CD4-positive, alpha-beta memory T cell (primary cell): ENCODE measurements at regions not wholly inside any gene's neighbourhood (a gene's known extent, or its start where the extent isn't known, plus 50 kb on each side); places are given as distances from the start of the nearest gene placed in this dataset.
"Not testable (repeated sequence)": the region's sequence is repeated elsewhere in the genome, so short reads cannot be mapped to it uniquely, and the experiment has no call there.

ENCODE experiments used
- CTCF ChIA-PET: fragments of 350-600 bp; sonication (Branson Sonifier 250); formaldehyde crosslinking; loops from one replicate; lab custom pipeline; 2021; ENCODE audit warnings: inconsistent platforms; ENCODE audit not compliant: partially characterized antibody; lab: Charles Lee
- POLR2A ChIA-PET: fragments of 350-600 bp; sonication (Branson Sonifier 250); formaldehyde crosslinking; loops from one replicate; lab custom pipeline; 2021; ENCODE audit not compliant: partially characterized antibody; lab: Charles Lee
- DNase-seq, 5 donors: peaks; one replicate each; pipeline versions ENCODE4 v3.0.0 to v3.0.0-alpha.2; 2020 to 2022; ENCODE audit warnings: mixed read lengths in 1 of 5
- H3K27ac ChIP-seq: one replicate; pipeline ENCODE4 v1.7.0; 2013; ENCODE audit warnings: low read depth, low read length
- H3K27me3 ChIP-seq: 2 replicates; pipeline ENCODE4 v1.7.0; 2013; ENCODE audit warnings: mild to moderate bottlenecking, low read length, moderate library complexity; ENCODE audit not compliant: insufficient read depth
- H3K36me3 ChIP-seq: 2 replicates; pipeline ENCODE4 v1.7.0; 2013; ENCODE audit warnings: mild to moderate bottlenecking, low read length, moderate library complexity; ENCODE audit not compliant: insufficient read depth
- H3K4me1 ChIP-seq: 2 replicates; pipeline ENCODE4 v1.7.0; 2013; ENCODE audit warnings: mild to moderate bottlenecking, low read length, moderate library complexity; ENCODE audit not compliant: insufficient read depth
- H3K4me3 ChIP-seq, 2 donors: one replicate each; pipeline ENCODE4 v1.7.0; 2013; ENCODE audit warnings: low read length in 2 of 2, mild to moderate bottlenecking in 1 of 2
- H3K9me3 ChIP-seq, 2 donors: one replicate each; pipeline ENCODE4 v1.7.0; 2013; ENCODE audit warnings: low read length in 2 of 2, control low read depth in 1 of 2; ENCODE audit not compliant: control insufficient read depth in 1 of 2
- H3K27ac Mint-ChIP-seq, 7 donors: one replicate each; pipeline ENCODE4 v1.8.0; 2020 to 2021; ENCODE audit warnings: mixed read lengths in 7 of 7, mild to moderate bottlenecking in 6 of 7, inconsistent platforms in 3 of 7, moderate library complexity in 3 of 7
- H3K27me3 Mint-ChIP-seq, 2 donors: one replicate each; pipeline ENCODE4 v1.8.0; 2020 to 2021; ENCODE audit warnings: mixed read lengths in 2 of 2
- H3K36me3 Mint-ChIP-seq, 2 donors: one replicate each; pipeline ENCODE4 v1.8.0; 2020 to 2021; ENCODE audit warnings: mixed read lengths in 2 of 2, inconsistent platforms in 1 of 2, mild to moderate bottlenecking in 1 of 2
- H3K4me1 Mint-ChIP-seq, 4 donors: one replicate each; pipeline ENCODE4 v1.8.0; 2020 to 2021; ENCODE audit warnings: mixed read lengths in 4 of 4, mild to moderate bottlenecking in 1 of 4
- H3K4me3 Mint-ChIP-seq, 8 donors: one replicate each; pipeline ENCODE4 v1.8.0; 2020 to 2021; ENCODE audit warnings: mixed read lengths in 8 of 8, mild to moderate bottlenecking in 7 of 8, moderate library complexity in 6 of 8, inconsistent platforms in 3 of 8
- H3K9me3 Mint-ChIP-seq, 8 donors: one replicate each; pipeline ENCODE4 v1.8.0; 2020 to 2021; ENCODE audit warnings: mixed read lengths in 8 of 8, mild to moderate bottlenecking in 5 of 8, inconsistent platforms in 3 of 8, moderate library complexity in 1 of 8
- intact Hi-C: fragments of 100-400 bp; cut with micrococcal nuclease; formaldehyde crosslinking; loops from one replicate; pipeline ENCODE4 v1.15.1; 2023

- ChIA-PET CTCF (interaction anchor here (0.5 to 0.6 kb wide), 2 partner anchors 307 to 407 kb away, joined by 3 read pairs; no protein-coding TSS in a partner anchor), POLR2A (no interaction called here)
- H3K9me3 Mint-ChIP-seq, result peaks cover 0 to 2% (median 0%) of the 10 kb centered on the region in 8 donors
- no peaks in the 10 kb centered on the region for H3K9me3 ChIP-seq
- no peak overlapping the region for H3K4me3 ChIP-seq
- H3K36me3 ChIP-seq, result no peaks in the 10 kb centered on the region
- H3K27me3 ChIP-seq, result no peaks in the 10 kb centered on the region
- H3K4me3 Mint-ChIP-seq, result no peak overlapping the region
- H3K27ac Mint-ChIP-seq, result peak overlapping the region in 1 of 7 donors; percentile 24
- H3K27ac ChIP-seq, result no peak overlapping the region
- no peaks in the 10 kb centered on the region for H3K27me3 Mint-ChIP-seq
- H3K36me3 Mint-ChIP-seq, result peaks cover 1 to 6% of the 10 kb centered on the region in 2 donors
- intact Hi-C loops, result no loop called here
- no peak for DNase-seq
- H3K4me1 Mint-ChIP-seq, result no peaks in the 10 kb centered on the region
- H3K4me1 ChIP-seq, result no peaks in the 10 kb centered on the region
These were observed 719.1 kb upstream of the B3GALT2 start for GRCh38 chr1:193905288-193906085.

GRCh38 chr1:193891788-193892187 lies 705.4 kb upstream of the B3GALT2 start:
- Histone ChIP-seq H3K4me3 (no peak overlapping the region), H3K27ac (no peak overlapping the region), H3K27me3 (no peaks in the 10 kb centered on the region), H3K4me1 (no peaks in the 10 kb centered on the region), H3K9me3 (no peaks in the 10 kb centered on the region), H3K36me3 (no peaks in the 10 kb centered on the region)
- intact Hi-C loops, result no loop called here
- Mint-ChIP-seq H3K27ac (peak overlapping the region in 1 of 7 donors; percentile 18), H3K36me3 (peaks cover 2 to 18% of the 10 kb centered on the region in 2 donors), H3K4me3 (no peak overlapping the region), H3K9me3 (peaks cover 0 to 12% (median 9%) of the 10 kb centered on the region in 8 donors), H3K4me1 (peaks cover 0 to 13% (median 4%) of the 10 kb centered on the region in 4 donors), H3K27me3 (no peaks in the 10 kb centered on the region)
- POLR2A ChIA-PET, result interaction anchor here (0.7 kb wide), 1 partner anchor 352 kb away, joined by 3 read pairs; no protein-coding TSS in a partner anchor
- DNase-seq, result no peak
- CTCF ChIA-PET, result no interaction called here

- ChIA-PET CTCF (no interaction called here), POLR2A (no interaction called here)
- no peaks in the 10 kb centered on the region for H3K9me3 ChIP-seq
- no peak overlapping the region for H3K4me3 Mint-ChIP-seq
- H3K4me1 Mint-ChIP-seq, result peaks cover 0 to 13% (median 4%) of the 10 kb centered on the region in 4 donors
- peaks cover 0 to 12% (median 9%) of the 10 kb centered on the region in 8 donors for H3K9me3 Mint-ChIP-seq
- H3K27me3 Mint-ChIP-seq, result no peaks in the 10 kb centered on the region
- no peak overlapping the region for H3K27ac Mint-ChIP-seq
- intact Hi-C loops, result no loop called here
- no peak overlapping the region for H3K4me3 ChIP-seq
- no peak for DNase-seq
- no peak overlapping the region for H3K27ac ChIP-seq
- H3K36me3 Mint-ChIP-seq, result peaks cover 2 to 21% of the 10 kb centered on the region in 2 donors
- no peaks in the 10 kb centered on the region for H3K4me1 ChIP-seq
- H3K36me3 ChIP-seq, result no peaks in the 10 kb centered on the region
- H3K27me3 ChIP-seq, result no peaks in the 10 kb centered on the region
These were observed 704.5 kb upstream of the B3GALT2 start for GRCh38 chr1:193890935-193891334.

GRCh38 chr1:193884848-193885558 lies 698.6 kb upstream of the B3GALT2 start:
- DNase-seq, result no peak
- CTCF ChIA-PET, result interaction anchor here (1.0 kb wide), 1 partner anchor 9 kb away, joined by 3 read pairs; no protein-coding TSS in a partner anchor

GRCh38 chr1:193877920-193878319 lies 691.5 kb upstream of the B3GALT2 start:
- H3K27ac ChIP-seq, POLR2A ChIA-PET, H3K4me3 Mint-ChIP-seq, H3K9me3 ChIP-seq, H3K27ac Mint-ChIP-seq, H3K4me1 ChIP-seq, H3K27me3 Mint-ChIP-seq, H3K4me1 Mint-ChIP-seq, H3K4me3 ChIP-seq, intact Hi-C loops, H3K36me3 ChIP-seq, CTCF ChIA-PET, H3K27me3 ChIP-seq: not testable (repeated sequence)
- Mint-ChIP-seq H3K9me3 (peaks cover 3 to 54% (median 40%) of the 10 kb centered on the region in 8 donors), H3K36me3 (peaks cover 19 to 22% of the 10 kb centered on the region in 2 donors)
- DNase-seq, result peak in 1 of 5 donors; percentile 1

More at GRCh38 chr1:193884848-193885558, 698.6 kb upstream of the B3GALT2 start:
- H3K4me3 Mint-ChIP-seq, result peak overlapping the region in 1 of 8 donors; percentile 41
- H3K9me3 Mint-ChIP-seq, result peaks cover 3 to 13% (median 11%) of the 10 kb centered on the region in 8 donors
- H3K27me3 Mint-ChIP-seq, result no peaks in the 10 kb centered on the region
- H3K36me3 Mint-ChIP-seq, result peaks cover 4 to 24% of the 10 kb centered on the region in 2 donors
- no peaks in the 10 kb centered on the region for H3K9me3 ChIP-seq
- POLR2A ChIA-PET, result no interaction called here
- no peak overlapping the region for H3K27ac ChIP-seq
- intact Hi-C loops, result no loop called here
- H3K4me3 ChIP-seq, result no peak overlapping the region
- no peaks in the 10 kb centered on the region for H3K4me1 ChIP-seq
- H3K27me3 ChIP-seq, result no peaks in the 10 kb centered on the region
- H3K36me3 ChIP-seq, result no peaks in the 10 kb centered on the region
- H3K4me1 Mint-ChIP-seq, result peaks cover 1 to 20% (median 4%) of the 10 kb centered on the region in 4 donors
- peak overlapping the region in 1 of 7 donors; percentile 42 for H3K27ac Mint-ChIP-seq

- intact Hi-C loops, result no loop called here
- no peaks in the 10 kb centered on the region for H3K4me1 Mint-ChIP-seq
- peaks cover 5% of the 10 kb centered on the region in 2 donors for H3K36me3 Mint-ChIP-seq
- H3K9me3 ChIP-seq, result no peaks in the 10 kb centered on the region
- ChIA-PET CTCF (no interaction called here), POLR2A (no interaction called here)
- DNase-seq, result no peak
- no peak overlapping the region for H3K27ac ChIP-seq
- no peaks in the 10 kb centered on the region for H3K27me3 ChIP-seq
- H3K4me3 ChIP-seq, result no peak overlapping the region
- no peaks in the 10 kb centered on the region for H3K4me1 ChIP-seq
- no peak overlapping the region for H3K4me3 Mint-ChIP-seq
- no peaks in the 10 kb centered on the region for H3K27me3 Mint-ChIP-seq
- H3K36me3 ChIP-seq, result no peaks in the 10 kb centered on the region
- peaks cover 3 to 16% (median 5%) of the 10 kb centered on the region in 8 donors for H3K9me3 Mint-ChIP-seq
- H3K27ac Mint-ChIP-seq, result peak overlapping the region in 1 of 7 donors; percentile 68
These were observed 682.0 kb upstream of the B3GALT2 start for GRCh38 chr1:193868425-193868824.

GRCh38 chr1:193856261-193856660 lies 669.8 kb upstream of the B3GALT2 start:
- DNase-seq, result no peak
- H3K4me3 ChIP-seq, result no peak overlapping the region
- no peaks in the 10 kb centered on the region for H3K9me3 ChIP-seq
- H3K27me3 ChIP-seq, result no peaks in the 10 kb centered on the region
- no peak overlapping the region for H3K27ac ChIP-seq
- peaks cover 0 to 6% (median 3%) of the 10 kb centered on the region in 8 donors for H3K9me3 Mint-ChIP-seq
- ChIA-PET POLR2A (no interaction called here), CTCF (no interaction called here)
- no peak overlapping the region for H3K4me3 Mint-ChIP-seq
- H3K4me1 ChIP-seq, result no peaks in the 10 kb centered on the region
- no peak overlapping the region for H3K27ac Mint-ChIP-seq
- H3K27me3 Mint-ChIP-seq, result no peaks in the 10 kb centered on the region
- H3K36me3 ChIP-seq, result no peaks in the 10 kb centered on the region
- intact Hi-C loops, result no loop called here
- H3K36me3 Mint-ChIP-seq, result peaks cover 0 to 4% of the 10 kb centered on the region in 2 donors
- H3K4me1 Mint-ChIP-seq, result peaks cover 0 to 5% (median 0%) of the 10 kb centered on the region in 4 donors
